ENCODE measurements at regions not wholly inside any gene's neighbourhood (a gene's known extent, or its start where the extent isn't known, plus 50 kb on each side); places are given as distances from the start of the nearest gene placed in this dataset.

GRCh38 chr3:107025961-107026360 lies 351.3 kb upstream of the CCDC54 start:
- TF ChIP-seq CTCF (IDR thresholded peaks at IDR 0.05 in 4 of 5, conservative IDR thresholded peaks at IDR 0.05 in 1 of 5), result no peak
- no peak for TF ChIP-seq POLR2A (IDR thresholded peaks at IDR 0.05)
